Stimulated activated naive B cell treated with anti-CD40 and anti-IgM and Interleukin-4, amounts not matched to agents 10 μg/mL and 1 μg/mL and 100 μg/mL, for 72 hours (primary cell): ENCODE measurements at regions not wholly inside any gene's neighbourhood (a gene's known extent, or its start where the extent isn't known, plus 50 kb on each side); places are given as distances from the start of the nearest gene placed in this dataset.
"Not testable (repeated sequence)": the region's sequence is repeated elsewhere in the genome, so short reads cannot be mapped to it uniquely, and the experiment has no call there.

Source experiments
- ATAC-seq, 2 donors: fragments of 150-1000 bp; cut with Tn5 transposase; replicated peaks; 2 replicates each; pipeline ENCODE4 v1.10.0; 2021; ENCODE audit warnings: moderate library complexity in 1 of 2
- DNase-seq: peaks from one replicate; pipeline ENCODE4 v3.0.0; 2021
- H3K27ac Mint-ChIP-seq: one replicate; pipeline ENCODE4 v1.8.0; 2022; ENCODE audit warnings: mild to moderate bottlenecking, mixed read lengths
- H3K27me3 Mint-ChIP-seq, 2 donors: one replicate each; pipeline ENCODE4 v1.8.0; 2022; ENCODE audit warnings: mixed read lengths in 2 of 2
- H3K36me3 Mint-ChIP-seq, 2 donors: one replicate each; pipeline ENCODE4 v1.8.0; 2022; ENCODE audit warnings: mixed read lengths in 2 of 2, mild to moderate bottlenecking in 1 of 2
- H3K4me1 Mint-ChIP-seq, 2 donors: one replicate each; pipeline ENCODE4 v1.8.0; 2022; ENCODE audit warnings: mixed read lengths in 2 of 2, mild to moderate bottlenecking in 1 of 2
- H3K4me3 Mint-ChIP-seq, 2 donors: one replicate each; pipeline ENCODE4 v1.8.0; 2022; ENCODE audit warnings: mild to moderate bottlenecking in 2 of 2, mixed read lengths in 2 of 2, moderate library complexity in 1 of 2
- H3K9me3 Mint-ChIP-seq, 2 donors: one replicate each; pipeline ENCODE4 v1.8.0; 2022; ENCODE audit warnings: mixed read lengths in 2 of 2, mild to moderate bottlenecking in 1 of 2

GRCh38 chr2:7860693-7861092, 821.2 kb upstream of the ID2 start:
- H3K36me3 Mint-ChIP-seq: no peaks in the 10 kb centered on the region
- H3K9me3 Mint-ChIP-seq: no peaks in the 10 kb centered on the region
- H3K4me3 Mint-ChIP-seq: no peak overlapping the region
- H3K4me1 Mint-ChIP-seq: no peaks in the 10 kb centered on the region
- ATAC-seq (no peak), DNase-seq (no peak)
- peaks cover 10 to 11% of the 10 kb centered on the region in 2 donors for H3K27me3 Mint-ChIP-seq
- no peak overlapping the region for H3K27ac Mint-ChIP-seq

GRCh38 chr2:7861910-7862702, 819.8 kb upstream of the ID2 start:
- DNase-seq: no peak
- H3K36me3 Mint-ChIP-seq: no peaks in the 10 kb centered on the region
- no peak overlapping the region for H3K27ac Mint-ChIP-seq
- H3K4me1 Mint-ChIP-seq: no peaks in the 10 kb centered on the region
- no peaks in the 10 kb centered on the region for H3K9me3 Mint-ChIP-seq
- H3K27me3 Mint-ChIP-seq: peaks cover 10 to 11% of the 10 kb centered on the region in 2 donors
- H3K4me3 Mint-ChIP-seq: no peak overlapping the region
- no peak for ATAC-seq

GRCh38 chr2:7866104-7866503, 815.8 kb upstream of the ID2 start:
- no peak overlapping the region for H3K27ac Mint-ChIP-seq
- no peaks in the 10 kb centered on the region for H3K4me1 Mint-ChIP-seq
- no peak overlapping the region for H3K4me3 Mint-ChIP-seq
- no peaks in the 10 kb centered on the region for H3K9me3 Mint-ChIP-seq
- no peak for ATAC-seq
- H3K27me3 Mint-ChIP-seq: peaks cover 10 to 11% of the 10 kb centered on the region in 2 donors
- no peak for DNase-seq
- H3K36me3 Mint-ChIP-seq: no peaks in the 10 kb centered on the region

- peaks cover 9 to 11% of the 10 kb centered on the region in 2 donors for H3K27me3 Mint-ChIP-seq
- no peaks in the 10 kb centered on the region for H3K36me3 Mint-ChIP-seq
- H3K27ac Mint-ChIP-seq: no peak overlapping the region
- no peak overlapping the region for H3K4me3 Mint-ChIP-seq
- ATAC-seq (no peak), DNase-seq (no peak)
- no peaks in the 10 kb centered on the region for H3K9me3 Mint-ChIP-seq
- no peaks in the 10 kb centered on the region for H3K4me1 Mint-ChIP-seq
Measured at GRCh38 chr2:7866825-7867224, 815.0 kb upstream of the ID2 start.

GRCh38 chr2:7867867-7868266, 814.0 kb upstream of the ID2 start:
- DNase-seq: no peak
- no peaks in the 10 kb centered on the region for H3K36me3 Mint-ChIP-seq
- no peaks in the 10 kb centered on the region for H3K4me1 Mint-ChIP-seq
- no peaks in the 10 kb centered on the region for H3K9me3 Mint-ChIP-seq
- peaks cover 4 to 6% of the 10 kb centered on the region in 2 donors for H3K27me3 Mint-ChIP-seq
- ATAC-seq: no peak
- H3K4me3 Mint-ChIP-seq: no peak overlapping the region
- H3K27ac Mint-ChIP-seq: no peak overlapping the region

- Mint-ChIP-seq H3K27me3 (no peaks in the 10 kb centered on the region), H3K27ac (no peak overlapping the region), H3K4me3 (no peak overlapping the region), H3K36me3 (no peaks in the 10 kb centered on the region), H3K4me1 (no peaks in the 10 kb centered on the region), H3K9me3 (no peaks in the 10 kb centered on the region)
- ATAC-seq: no peak
- DNase-seq: no peak
Measured at GRCh38 chr2:7868836-7869235, 813.0 kb upstream of the ID2 start.

- not testable (repeated sequence) for DNase-seq, H3K36me3 Mint-ChIP-seq, H3K27ac Mint-ChIP-seq, H3K9me3 Mint-ChIP-seq, H3K4me3 Mint-ChIP-seq, ATAC-seq, H3K4me1 Mint-ChIP-seq
- H3K27me3 Mint-ChIP-seq: peaks cover 9 to 11% of the 10 kb centered on the region in 2 donors
Measured at GRCh38 chr2:7876445-7876844, 805.4 kb upstream of the ID2 start.

GRCh38 chr2:7878266-7878665, 803.6 kb upstream of the ID2 start:
- H3K9me3 Mint-ChIP-seq, ATAC-seq, DNase-seq, H3K27ac Mint-ChIP-seq, H3K4me1 Mint-ChIP-seq, H3K36me3 Mint-ChIP-seq, H3K4me3 Mint-ChIP-seq: not testable (repeated sequence)
- H3K27me3 Mint-ChIP-seq: peaks cover 9 to 11% of the 10 kb centered on the region in 2 donors

- Mint-ChIP-seq H3K4me3 (no peak overlapping the region), H3K9me3 (peaks cover 0 to 1% of the 10 kb centered on the region in 2 donors), H3K27ac (no peak overlapping the region), H3K36me3 (no peaks in the 10 kb centered on the region), H3K27me3 (peaks cover 9 to 11% of the 10 kb centered on the region in 2 donors), H3K4me1 (no peaks in the 10 kb centered on the region)
- ATAC-seq: no peak
- DNase-seq: no peak
Measured at GRCh38 chr2:7878786-7879482, 802.9 kb upstream of the ID2 start.

GRCh38 chr2:7879483-7879835, 802.4 kb upstream of the ID2 start:
- Mint-ChIP-seq H3K27ac (no peak overlapping the region), H3K4me3 (no peak overlapping the region), H3K4me1 (no peaks in the 10 kb centered on the region), H3K36me3 (no peaks in the 10 kb centered on the region), H3K27me3 (peaks cover 9 to 11% of the 10 kb centered on the region in 2 donors), H3K9me3 (peaks cover 0 to 1% of the 10 kb centered on the region in 2 donors)
- no peak for DNase-seq
- ATAC-seq: no peak

- ATAC-seq (no peak), DNase-seq (no peak)
- Mint-ChIP-seq H3K27ac (no peak overlapping the region), H3K36me3 (no peaks in the 10 kb centered on the region), H3K27me3 (peaks cover 9 to 11% of the 10 kb centered on the region in 2 donors), H3K4me3 (no peak overlapping the region), H3K9me3 (peaks cover 0 to 1% of the 10 kb centered on the region in 2 donors), H3K4me1 (no peaks in the 10 kb centered on the region)
Measured at GRCh38 chr2:7880126-7880525, 801.7 kb upstream of the ID2 start.

- Mint-ChIP-seq H3K27me3 (peaks cover 9 to 11% of the 10 kb centered on the region in 2 donors), H3K4me3 (no peak overlapping the region), H3K36me3 (no peaks in the 10 kb centered on the region), H3K27ac (no peak overlapping the region), H3K4me1 (no peaks in the 10 kb centered on the region), H3K9me3 (peaks cover 0 to 1% of the 10 kb centered on the region in 2 donors)
- no peak for DNase-seq
- ATAC-seq: no peak
Measured at GRCh38 chr2:7880566-7880965, 801.3 kb upstream of the ID2 start.

GRCh38 chr2:7881063-7881462, 800.8 kb upstream of the ID2 start:
- Mint-ChIP-seq H3K36me3 (no peaks in the 10 kb centered on the region), H3K4me1 (no peaks in the 10 kb centered on the region), H3K27me3 (peaks cover 9 to 11% of the 10 kb centered on the region in 2 donors), H3K4me3 (no peak overlapping the region), H3K27ac (no peak overlapping the region), H3K9me3 (peaks cover 0 to 1% of the 10 kb centered on the region in 2 donors)
- ATAC-seq: no peak
- DNase-seq: no peak

GRCh38 chr2:7881466-7881865, 800.4 kb upstream of the ID2 start:
- DNase-seq (no peak), ATAC-seq (peak in 1 of 2 donors; percentile 31)
- Mint-ChIP-seq H3K36me3 (no peaks in the 10 kb centered on the region), H3K27me3 (peaks cover 8 to 9% of the 10 kb centered on the region in 2 donors), H3K27ac (no peak overlapping the region), H3K4me3 (no peak overlapping the region), H3K4me1 (no peaks in the 10 kb centered on the region), H3K9me3 (peaks cover 0 to 1% of the 10 kb centered on the region in 2 donors)

- Mint-ChIP-seq H3K4me3 (no peak overlapping the region), H3K4me1 (no peaks in the 10 kb centered on the region), H3K27ac (peak overlapping the region; percentile 20), H3K27me3 (peaks cover 0 to under 1% of the 10 kb centered on the region in 2 donors), H3K36me3 (no peaks in the 10 kb centered on the region), H3K9me3 (peaks cover 0 to 1% of the 10 kb centered on the region in 2 donors)
- DNase-seq (no peak), ATAC-seq (no peak)
Measured at GRCh38 chr2:7882296-7882695, 799.6 kb upstream of the ID2 start.
